OCI-LY1 (cell line): ENCODE measurements at regions not wholly inside any gene's neighbourhood (a gene's known extent, or its start where the extent isn't known, plus 50 kb on each side); places are given as distances from the start of the nearest gene placed in this dataset.

Experiments
- H2AFZ ChIP-seq: fragments of 200-600 bp; sonication (generic), shearing (Covaris generic); 2 replicates; pipeline ENCODE4 v1.6.0; 2014; ENCODE audit warnings: antibody characterized with exemption, mild to moderate bottlenecking, low read length
- H3F3A ChIP-seq: fragments of 200-600 bp; sonication (generic), shearing (Covaris generic); 2 replicates; pipeline ENCODE4 v1.6.0; 2014; ENCODE audit warnings: mild to moderate bottlenecking, antibody characterized with exemption, low read length, moderate library complexity; ENCODE audit not compliant: insufficient read depth
- H3K27ac ChIP-seq: fragments of 200-600 bp; sonication (generic); 2 replicates; pipeline ENCODE4 v1.5.1; 2014; ENCODE audit warnings: low read length, mixed run types, mild to moderate bottlenecking, low read depth; ENCODE audit not compliant: poor library complexity, severe bottlenecking
- H3K27me3 ChIP-seq: fragments of 200-600 bp; sonication (generic); 2 replicates; pipeline ENCODE4 v1.6.0; 2014; ENCODE audit warnings: antibody characterized with exemption, mild to moderate bottlenecking, low read length, moderate library complexity; ENCODE audit not compliant: insufficient read depth
- H3K36me3 ChIP-seq: fragments of 200-600 bp; sonication (generic); 2 replicates; pipeline ENCODE4 v1.6.1; 2014; ENCODE audit warnings: mild to moderate bottlenecking, antibody characterized with exemption, low read length, moderate library complexity, mixed read lengths; ENCODE audit not compliant: insufficient read depth
- H3K4me1 ChIP-seq: fragments of 200-600 bp; sonication (generic); 2 replicates; pipeline ENCODE4 v1.5.1; 2014; ENCODE audit warnings: mild to moderate bottlenecking, low read length, moderate library complexity; ENCODE audit not compliant: insufficient read depth, severe bottlenecking
- H3K4me2 ChIP-seq: fragments of 200-600 bp; sonication (generic), shearing (Covaris generic); 2 replicates; pipeline ENCODE4 v1.6.1; 2014; ENCODE audit warnings: low read length
- H3K4me3 ChIP-seq: fragments of 200-600 bp; sonication (generic); 2 replicates; pipeline ENCODE4 v1.5.1; 2014; ENCODE audit warnings: low read length, low read depth, mild to moderate bottlenecking, mixed read lengths; ENCODE audit not compliant: poor library complexity, severe bottlenecking
- H3K79me2 ChIP-seq: fragments of 200-600 bp; shearing (Covaris generic); 2 replicates; pipeline ENCODE4 v1.6.1; 2016; ENCODE audit warnings: mixed run types, low read length, mixed read lengths; ENCODE audit not compliant: insufficient read depth
- H3K9ac ChIP-seq: fragments of 200-600 bp; sonication (generic), shearing (Covaris generic); 2 replicates; pipeline ENCODE4 v1.6.1; 2014; ENCODE audit warnings: mild to moderate bottlenecking, low read length, mixed read lengths
- H3K9me2 ChIP-seq: fragments of 200-600 bp; sonication (generic), shearing (Covaris generic); 2 replicates; pipeline ENCODE4 v1.6.1; 2014; ENCODE audit warnings: low read depth, mild to moderate bottlenecking, low read length, mixed read lengths
- H3K9me3 ChIP-seq: fragments of 200-600 bp; shearing (Covaris generic); 2 replicates; pipeline ENCODE4 v1.6.1; 2014; ENCODE audit warnings: low read length, mixed read lengths
- H4K20me1 ChIP-seq: fragments of 200-600 bp; sonication (generic), shearing (Covaris generic); 2 replicates; pipeline ENCODE4 v1.6.0; 2016; ENCODE audit warnings: mild to moderate bottlenecking, low read length; ENCODE audit not compliant: insufficient read depth
- CTCF ChIP-seq: fragments of 200-600 bp; sonication (generic), shearing (Covaris generic); IDR thresholded peaks from 2 replicates; pipeline ENCODE4 v1.5.1; 2017; ENCODE audit warnings: mild to moderate bottlenecking, antibody characterized with exemption, low read length, moderate library complexity, mixed read lengths
- EZH2 ChIP-seq: fragments of 200-600 bp; sonication (generic), shearing (Covaris generic); IDR thresholded peaks from 2 replicates; pipeline ENCODE4 v1.8.0; 2017; ENCODE audit warnings: borderline replicate concordance, mixed run types, mild to moderate bottlenecking, antibody characterized with exemption, low read length, moderate library complexity, mixed read lengths

- no peaks in the 10 kb centered on the region for H4K20me1 ChIP-seq
- H3K4me1 ChIP-seq, result no peaks in the 10 kb centered on the region
- H3K4me3 ChIP-seq, result no peak overlapping the region
- H2AFZ ChIP-seq, result no peak overlapping the region
- no peaks in the 10 kb centered on the region for H3K79me2 ChIP-seq
- H3K9me2 ChIP-seq, result no peaks in the 10 kb centered on the region
- H3K9ac ChIP-seq, result no peak overlapping the region
- TF ChIP-seq EZH2 (no peak), CTCF (no peak)
- H3K4me2 ChIP-seq, result no peak overlapping the region
- H3K9me3 ChIP-seq, result no peaks in the 10 kb centered on the region
- H3K27me3 ChIP-seq, result no peaks in the 10 kb centered on the region
- no peaks in the 10 kb centered on the region for H3F3A ChIP-seq
- no peaks in the 10 kb centered on the region for H3K36me3 ChIP-seq
- H3K27ac ChIP-seq, result no peak overlapping the region
Observed at GRCh38 chr15:81524496-81524895, 150.5 kb upstream of the TMC3 start.

DNA sequence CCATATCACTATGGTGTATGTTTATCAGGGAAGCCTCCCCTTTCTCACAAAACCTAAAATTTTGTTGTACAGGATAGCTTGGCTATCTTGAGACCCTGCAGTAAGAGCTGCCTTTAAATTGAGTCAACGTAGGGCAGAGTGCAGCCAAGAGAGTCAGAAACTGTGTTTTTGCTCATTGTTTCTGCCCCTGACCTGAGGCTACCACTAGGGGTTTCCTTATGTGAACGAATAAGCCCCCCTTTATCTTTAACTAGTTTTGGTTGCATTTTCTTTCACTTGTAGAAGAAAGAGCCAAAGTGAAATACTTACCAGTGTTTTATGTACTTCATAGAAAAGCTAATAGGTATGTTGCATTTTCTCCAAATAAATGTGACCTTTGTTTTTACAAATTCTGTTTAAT lies 149.9 kb upstream of the TMC3 start:
- Histone ChIP-seq H3K79me2 (no peaks in the 10 kb centered on the region), H3K4me1 (no peaks in the 10 kb centered on the region), H3K27ac (no peak overlapping the region), H3K36me3 (no peaks in the 10 kb centered on the region), H3K9ac (no peak overlapping the region), H3K27me3 (no peaks in the 10 kb centered on the region), H3K4me3 (no peak overlapping the region), H4K20me1 (no peaks in the 10 kb centered on the region), H3K9me2 (no peaks in the 10 kb centered on the region), H3F3A (no peaks in the 10 kb centered on the region), H2AFZ (no peak overlapping the region), H3K9me3 (no peaks in the 10 kb centered on the region), H3K4me2 (no peak overlapping the region)
- TF ChIP-seq CTCF (no peak), EZH2 (no peak)

GRCh38 chr15:81520480-81520879 lies 146.5 kb upstream of the TMC3 start:
- Histone ChIP-seq H3K4me2 (no peak overlapping the region), H2AFZ (no peak overlapping the region), H3K4me3 (no peak overlapping the region), H3K27ac (no peak overlapping the region), H3K27me3 (no peaks in the 10 kb centered on the region), H4K20me1 (no peaks in the 10 kb centered on the region), H3F3A (no peaks in the 10 kb centered on the region), H3K9me3 (no peaks in the 10 kb centered on the region), H3K9ac (no peak overlapping the region), H3K36me3 (no peaks in the 10 kb centered on the region), H3K9me2 (no peaks in the 10 kb centered on the region), H3K79me2 (no peaks in the 10 kb centered on the region), H3K4me1 (no peaks in the 10 kb centered on the region)
- no peak for TF ChIP-seq CTCF
- no peak for TF ChIP-seq EZH2
